Gastrocnemius medialis (tissue), 4 donors: ENCODE measurements at regions not wholly inside any gene's neighbourhood (a gene's known extent, or its start where the extent isn't known, plus 50 kb on each side); places are given as distances from the start of the nearest gene placed in this dataset.

ENCODE experiments used
- ATAC-seq, 2 donors: fragments of 150-250 bp; one replicate each; pipeline ENCODE4 v1.9.1; 2016
- DNase-seq, 2 donors: peaks; one replicate each; pipeline ENCODE4 v3.0.0-alpha.2; 2019
- H3K27ac ChIP-seq, 4 donors: fragments of 200-600 bp; sonication (generic); 1 replicate in 1 of 4; 2 replicates in 3 of 4; pipeline ENCODE4 v1.5.1; 2016 to 2018; ENCODE audit warnings: mild to moderate bottlenecking in 2 of 4, moderate library complexity in 1 of 4
- H3K27me3 ChIP-seq, 3 donors: fragments of 200-600 bp; sonication (generic) in 2 of 3; 1 replicate in 1 of 3; 2 replicates in 2 of 3; pipeline versions ENCODE4 v1.5.1 to v1.6.0; 2016 to 2019; ENCODE audit warnings: mild to moderate bottlenecking in 1 of 3, moderate library complexity in 1 of 3
- H3K36me3 ChIP-seq, 2 donors: fragments of 200-600 bp; sonication (generic) in 1 of 2; one replicate each; pipeline ENCODE4 v1.5.1; 2017 to 2018
- H3K4me1 ChIP-seq, 2 donors: fragments of 200-600 bp; sonication (generic) in 1 of 2; one replicate each; pipeline ENCODE4 v1.5.1; 2016 to 2017; ENCODE audit warnings: mild to moderate bottlenecking in 2 of 2
- H3K4me3 ChIP-seq, 4 donors: fragments of 200-600 bp; sonication (generic) in 3 of 4; 1 replicate in 1 of 4; 2 replicates in 3 of 4; pipeline ENCODE4 v1.5.1; 2016 to 2019; ENCODE audit warnings: mild to moderate bottlenecking in 2 of 4
- H3K9me3 ChIP-seq, 3 donors: fragments of 200-600 bp; sonication (generic) in 2 of 3; 1 replicate in 1 of 3; 2 replicates in 2 of 3; pipeline ENCODE4 v1.5.1; 2016 to 2019
- CTCF ChIP-seq, 5 experiments: fragments of 450-650 bp in 3 of 5; fragments of 200-600 bp in 2 of 5; sonication (generic) in 2 of 5; IDR thresholded peaks in 4 of 5; conservative IDR thresholded peaks in 1 of 5; 1 replicate in 4 of 5; 2 replicates in 1 of 5; pipeline ENCODE4 v1.5.1; 2016 to 2019; ENCODE audit warnings: antibody characterized with exemption in 5 of 5, mild to moderate bottlenecking in 3 of 5, moderate library complexity in 3 of 5
- POLR2A ChIP-seq, 2 donors: fragments of 450-650 bp; IDR thresholded peaks; one replicate each; pipeline ENCODE4 v1.6.1; 2017; ENCODE audit warnings: antibody characterized with exemption in 2 of 2, mild to moderate bottlenecking in 2 of 2, moderate library complexity in 2 of 2
- in situ Hi-C, 4 donors: fragments of 200-750 bp; cut with MboI; loops; one replicate each; pipeline versions ENCODE4 v1.15.0 to v1.8.0; 2017; ENCODE audit warnings: low sequenced_read_pairs in 4 of 4
- intact Hi-C: fragments of 100-400 bp; cut with DNase I; formaldehyde crosslinking; loops from one replicate; pipeline ENCODE4 v1.15.1; 2023; ENCODE audit warnings: low total_unique reads

DNA sequence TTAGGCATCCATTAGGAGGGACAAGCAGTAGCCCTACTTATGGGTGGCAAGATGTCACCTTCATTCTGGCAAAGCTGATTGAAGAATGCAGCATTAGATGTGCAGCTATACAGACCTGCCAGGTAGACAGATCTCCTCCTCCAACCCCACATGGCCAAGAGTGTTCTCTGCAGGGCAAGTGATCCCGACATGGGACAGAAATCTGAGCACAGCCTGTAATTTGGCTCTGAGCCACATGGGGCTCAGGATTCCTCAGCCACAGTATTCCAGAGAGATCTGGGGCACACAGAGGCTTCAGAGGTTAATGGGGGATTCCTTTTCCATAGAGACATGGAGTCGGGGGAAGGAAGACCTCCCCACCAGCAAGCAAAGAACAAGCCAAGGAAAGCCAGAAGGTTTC is 58.7 kb upstream of the GDF10 start:
- no peaks in the 10 kb centered on the region for H3K27me3 ChIP-seq

GRCh38 chr10:47241946-47242867 is 57.8 kb upstream of the GDF10 start:
- DNase-seq (no peak), ATAC-seq (no peak)
- no peaks in the 10 kb centered on the region for H3K27me3 ChIP-seq
- intact Hi-C loops (no loop called here), in situ Hi-C loops (no loop called here)
- H3K36me3 ChIP-seq = no peaks in the 10 kb centered on the region
- no peak for TF ChIP-seq CTCF (IDR thresholded peaks at IDR 0.05 in 4 of 5, conservative IDR thresholded peaks at IDR 0.05 in 1 of 5)
- no peak overlapping the region for H3K27ac ChIP-seq
- no peaks in the 10 kb centered on the region for H3K4me1 ChIP-seq
- no peak overlapping the region for H3K4me3 ChIP-seq
- H3K9me3 ChIP-seq = no peaks in the 10 kb centered on the region

More for the DNA sequence above, 58.7 kb upstream of the GDF10 start:
- ATAC-seq = no peak
- in situ Hi-C loops = no loop called here
- TF ChIP-seq POLR2A (IDR thresholded peaks at IDR 0.05) (no peak), CTCF (IDR thresholded peaks at IDR 0.05 in 4 of 5, conservative IDR thresholded peaks at IDR 0.05 in 1 of 5) (no peak)
- intact Hi-C loops = no loop called here
- Histone ChIP-seq H3K27ac (no peak overlapping the region), H3K4me3 (no peak overlapping the region), H3K9me3 (no peaks in the 10 kb centered on the region), H3K4me1 (no peaks in the 10 kb centered on the region), H3K36me3 (no peaks in the 10 kb centered on the region)
- DNase-seq = no peak

- Histone ChIP-seq H3K9me3 (no peaks in the 10 kb centered on the region), H3K27me3 (no peaks in the 10 kb centered on the region), H3K36me3 (no peaks in the 10 kb centered on the region), H3K4me1 (no peaks in the 10 kb centered on the region), H3K27ac (no peak overlapping the region), H3K4me3 (no peak overlapping the region)
- in situ Hi-C loops (no loop called here), intact Hi-C loops (no loop called here)
- no peak for TF ChIP-seq POLR2A (IDR thresholded peaks at IDR 0.05)
- no peak for TF ChIP-seq CTCF (IDR thresholded peaks at IDR 0.05 in 4 of 5, conservative IDR thresholded peaks at IDR 0.05 in 1 of 5)
- no peak for DNase-seq
- ATAC-seq = no peak
Measured at GRCh38 chr10:47243356-47243755, 56.6 kb upstream of the GDF10 start.

GRCh38 chr10:47243791-47244190 is 56.2 kb upstream of the GDF10 start:
- intact Hi-C loops = no loop called here
- Histone ChIP-seq H3K27ac (no peak overlapping the region), H3K9me3 (no peaks in the 10 kb centered on the region), H3K4me3 (no peak overlapping the region), H3K27me3 (no peaks in the 10 kb centered on the region), H3K4me1 (no peaks in the 10 kb centered on the region), H3K36me3 (no peaks in the 10 kb centered on the region)
- DNase-seq (peak; percentile 49 to 67), ATAC-seq (peak; percentile 45 to 53)
- in situ Hi-C loops = no loop called here
- TF ChIP-seq POLR2A (IDR thresholded peaks at IDR 0.05) (no peak), CTCF (IDR thresholded peaks at IDR 0.05 in 4 of 5, conservative IDR thresholded peaks at IDR 0.05 in 1 of 5) (no peak)
